ENCODE measurements at regions not wholly inside any gene's neighbourhood (a gene's known extent, or its start where the extent isn't known, plus 50 kb on each side); places are given as distances from the start of the nearest gene placed in this dataset.

DNA sequence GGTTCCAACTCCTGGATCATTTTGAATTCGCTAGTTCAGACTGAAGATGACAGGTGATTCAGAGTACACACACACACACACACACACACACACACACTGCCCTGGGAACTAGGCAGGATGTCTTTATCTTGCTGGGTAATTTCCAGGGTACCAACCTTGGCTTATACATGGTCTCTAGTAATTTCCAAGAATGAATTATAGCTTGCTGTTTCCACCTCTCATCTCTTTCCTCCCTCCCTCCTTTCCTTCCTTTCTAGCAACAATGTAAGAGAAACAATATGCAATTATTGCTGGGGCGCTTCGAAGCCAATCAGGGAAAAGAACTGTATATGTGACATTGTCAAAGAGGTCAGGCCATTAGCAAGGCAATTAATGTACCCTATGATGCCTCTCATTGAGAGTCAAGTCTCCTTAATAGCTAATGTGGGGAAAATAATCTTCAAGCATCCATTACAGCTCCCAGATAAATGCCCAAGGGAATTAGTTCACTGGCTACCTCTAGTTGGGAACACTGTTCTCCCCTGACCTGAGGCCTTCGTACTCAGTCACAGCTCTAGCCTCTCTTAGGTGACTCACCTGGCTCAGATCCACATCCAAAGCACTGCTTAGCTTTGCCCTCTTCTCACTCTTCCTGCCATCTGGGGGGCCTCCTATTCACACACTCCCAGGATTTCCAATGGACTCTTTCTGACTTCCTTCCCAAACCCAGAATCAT lies 311.5 kb downstream of the PPP1R2C start:
- TF ChIP-seq, protein P1, sequence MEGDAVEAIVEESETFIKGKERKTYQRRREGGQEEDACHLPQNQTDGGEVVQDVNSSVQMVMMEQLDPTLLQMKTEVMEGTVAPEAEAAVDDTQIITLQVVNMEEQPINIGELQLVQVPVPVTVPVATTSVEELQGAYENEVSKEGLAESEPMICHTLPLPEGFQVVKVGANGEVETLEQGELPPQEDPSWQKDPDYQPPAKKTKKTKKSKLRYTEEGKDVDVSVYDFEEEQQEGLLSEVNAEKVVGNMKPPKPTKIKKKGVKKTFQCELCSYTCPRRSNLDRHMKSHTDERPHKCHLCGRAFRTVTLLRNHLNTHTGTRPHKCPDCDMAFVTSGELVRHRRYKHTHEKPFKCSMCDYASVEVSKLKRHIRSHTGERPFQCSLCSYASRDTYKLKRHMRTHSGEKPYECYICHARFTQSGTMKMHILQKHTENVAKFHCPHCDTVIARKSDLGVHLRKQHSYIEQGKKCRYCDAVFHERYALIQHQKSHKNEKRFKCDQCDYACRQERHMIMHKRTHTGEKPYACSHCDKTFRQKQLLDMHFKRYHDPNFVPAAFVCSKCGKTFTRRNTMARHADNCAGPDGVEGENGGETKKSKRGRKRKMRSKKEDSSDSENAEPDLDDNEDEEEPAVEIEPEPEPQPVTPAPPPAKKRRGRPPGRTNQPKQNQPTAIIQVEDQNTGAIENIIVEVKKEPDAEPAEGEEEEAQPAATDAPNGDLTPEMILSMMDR (IDR thresholded peaks at IDR 0.05), result no peak
- TF ChIP-seq POLR2A (IDR thresholded peaks at IDR 0.05), result no peak
